ENCODE measurements at regions not wholly inside any gene's neighbourhood (a gene's known extent, or its start where the extent isn't known, plus 50 kb on each side); places are given as distances from the start of the nearest gene placed in this dataset.
A peak's percentile ranks its signal among the peaks of the same experiment; 100 is the strongest.
"Not testable (repeated sequence)": the region's sequence is repeated elsewhere in the genome, so short reads cannot be mapped to it uniquely, and the experiment has no call there.

DNA sequence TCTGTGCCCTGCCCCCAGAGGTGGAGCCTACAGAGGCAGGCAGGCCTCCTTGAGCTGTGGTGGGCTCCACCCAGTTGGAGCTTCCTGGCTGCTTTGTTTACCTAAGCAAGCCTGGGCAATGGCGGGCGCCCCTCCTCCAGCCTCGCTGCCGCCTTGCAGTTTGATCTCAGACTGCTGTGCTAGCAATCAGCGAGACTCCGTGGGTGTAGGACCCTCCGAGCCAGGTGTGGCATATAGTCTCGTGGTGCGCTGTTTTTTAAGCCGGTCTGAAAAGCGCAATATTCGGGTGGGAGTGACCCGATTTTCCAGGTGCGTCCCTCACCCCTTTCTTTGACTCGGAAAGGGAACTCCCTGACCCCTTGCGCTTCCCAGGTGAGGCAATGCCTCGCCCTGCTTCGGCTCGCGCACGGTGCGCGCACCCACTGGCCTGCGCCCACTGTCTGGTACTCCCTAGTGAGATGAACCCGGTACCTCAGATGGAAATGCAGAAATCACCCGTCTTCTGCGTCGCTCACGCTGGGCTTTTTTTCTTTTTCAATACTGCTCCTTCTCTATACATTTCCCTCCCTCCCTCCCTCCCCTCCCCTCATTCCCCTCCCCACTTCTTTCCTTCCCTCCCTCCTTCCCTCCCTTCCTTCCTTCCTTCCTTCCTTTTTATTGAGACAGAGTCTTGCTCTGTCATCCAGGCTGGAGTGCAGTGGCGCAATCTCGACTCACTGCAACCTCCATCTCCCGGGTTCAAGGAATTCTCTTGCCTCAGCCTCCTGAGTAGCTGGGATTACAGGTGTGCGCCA, 197.1 kb upstream of the TBL1XR1 start:
- DNase-seq (ENCODE audit: low spot score): not testable (repeated sequence)

DNA sequence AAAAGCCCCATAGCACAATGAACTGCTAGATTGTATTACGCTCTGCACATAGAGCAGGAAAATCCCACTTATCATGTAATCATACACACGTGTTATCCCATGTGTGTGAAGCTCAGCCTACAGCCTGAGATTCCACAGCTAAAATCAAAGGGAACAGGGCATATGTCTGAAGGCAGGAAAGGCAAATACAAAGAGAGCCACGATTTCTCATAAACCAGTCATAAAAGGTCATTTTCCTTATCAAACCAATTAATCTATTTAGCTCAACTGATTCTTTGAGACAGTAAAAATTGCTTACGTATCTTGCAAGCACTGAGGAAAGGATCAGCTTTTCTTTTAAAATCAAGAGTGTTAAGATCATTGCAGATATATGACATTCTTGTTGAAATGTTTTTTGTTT, 199.5 kb upstream of the TBL1XR1 start:
- DNase-seq (ENCODE audit: low spot score): peak; percentile 34

DNA sequence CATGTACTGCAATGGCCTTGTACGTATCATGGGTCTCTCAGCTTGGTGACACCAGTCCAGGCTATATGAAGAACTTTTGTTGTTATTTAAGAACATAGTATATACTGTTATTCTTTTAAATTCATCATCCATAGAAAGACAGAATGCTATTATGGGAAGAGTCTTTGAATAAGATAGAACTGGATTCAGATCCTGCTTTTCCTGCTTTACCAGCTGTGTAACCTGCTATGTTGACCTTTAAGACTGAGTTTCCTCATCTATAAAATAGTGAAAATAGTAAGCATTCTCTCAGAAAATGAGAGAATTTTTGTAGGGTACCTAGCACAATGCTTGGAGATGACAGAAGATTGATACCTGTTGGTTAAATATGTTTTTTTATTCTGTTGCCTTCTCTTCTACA, 204.1 kb upstream of the TBL1XR1 start:
- no peak for DNase-seq (ENCODE audit: low spot score)

DNA sequence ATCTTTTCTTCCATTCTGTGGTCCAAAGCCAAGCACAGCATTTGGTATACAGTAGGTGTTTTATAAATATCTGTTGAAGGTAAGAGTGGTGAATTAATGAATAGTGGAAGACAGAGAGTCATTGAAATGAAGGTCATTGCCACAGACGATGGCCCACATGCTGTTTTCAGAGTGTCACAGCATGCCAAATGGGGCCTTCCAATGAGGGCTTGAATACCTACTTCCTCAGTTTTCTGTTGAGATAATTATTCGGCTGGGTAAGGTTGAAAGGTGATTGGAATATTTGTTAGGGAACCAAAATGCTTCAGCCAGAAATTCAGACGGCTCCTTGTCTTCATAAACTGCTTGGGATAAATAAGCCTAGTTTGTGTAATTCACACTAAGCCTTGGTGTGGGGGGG, 205.3 kb upstream of the TBL1XR1 start:
- no peak for DNase-seq (ENCODE audit: low spot score)

DNA sequence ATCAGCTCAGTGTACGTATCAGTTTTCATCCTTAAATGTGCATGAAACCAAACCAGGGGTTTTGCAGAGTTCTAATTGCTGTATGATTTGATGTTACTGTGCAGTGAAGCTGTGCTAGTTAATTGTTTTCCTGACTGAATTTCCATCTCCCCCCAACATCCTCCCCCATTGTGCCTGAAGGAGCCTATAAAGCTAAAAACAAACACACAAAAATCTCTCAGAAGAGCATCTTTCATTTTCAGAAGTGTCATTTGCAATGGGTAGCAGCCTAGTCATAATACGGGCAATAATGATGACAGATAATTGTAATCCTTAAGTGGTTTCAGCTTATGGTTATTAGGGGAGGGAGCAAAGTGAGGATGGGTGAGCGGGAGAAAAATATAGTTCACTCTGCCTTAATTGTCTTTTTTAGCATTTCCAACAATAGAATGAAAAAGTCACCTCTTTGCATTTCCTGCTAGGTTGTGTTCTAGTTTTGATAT, 207.9 kb upstream of the TBL1XR1 start:
- DNase-seq (ENCODE audit: low spot score): no peak

DNA sequence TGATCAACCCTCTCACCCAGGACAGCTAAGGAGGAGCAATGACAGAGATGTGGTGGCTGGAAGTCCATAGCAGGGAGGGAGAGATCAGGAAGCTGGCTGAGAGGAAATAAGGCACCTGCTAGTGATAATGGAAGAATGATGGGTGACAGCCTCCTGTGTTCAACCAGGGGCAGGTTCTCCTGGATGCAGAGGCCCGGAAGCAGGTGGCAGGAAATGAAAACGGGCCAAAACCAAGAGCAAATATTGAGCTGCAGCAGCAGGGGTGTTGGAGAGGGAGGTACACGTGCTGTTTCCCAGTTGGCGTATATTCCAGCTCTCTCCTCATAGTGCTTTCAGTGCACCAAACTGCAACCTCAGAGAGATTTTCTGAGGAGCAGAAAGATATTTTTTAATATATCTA, 213.4 kb upstream of the TBL1XR1 start:
- no peak for DNase-seq (ENCODE audit: low spot score)

DNA sequence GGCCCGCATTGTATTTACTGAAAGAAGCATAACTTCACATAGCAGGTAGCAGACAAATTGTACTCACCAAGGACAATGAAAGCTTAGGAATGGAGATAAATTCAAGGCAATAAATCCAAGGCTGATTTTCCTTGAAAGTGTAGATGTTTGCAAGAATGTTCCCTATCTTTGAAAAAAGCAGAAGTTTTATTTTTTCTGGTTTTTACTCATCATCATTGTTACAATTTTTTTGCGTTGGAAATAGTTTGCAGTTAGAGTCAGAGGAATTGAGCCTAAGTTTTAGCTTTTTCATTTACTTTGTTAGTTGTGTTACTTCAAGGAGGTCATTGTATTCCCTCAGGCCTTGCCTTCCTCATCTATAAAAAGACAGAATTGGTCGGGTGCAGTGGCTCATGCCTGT, 213.9 kb upstream of the TBL1XR1 start:
- no peak for DNase-seq (ENCODE audit: low spot score)

DNA sequence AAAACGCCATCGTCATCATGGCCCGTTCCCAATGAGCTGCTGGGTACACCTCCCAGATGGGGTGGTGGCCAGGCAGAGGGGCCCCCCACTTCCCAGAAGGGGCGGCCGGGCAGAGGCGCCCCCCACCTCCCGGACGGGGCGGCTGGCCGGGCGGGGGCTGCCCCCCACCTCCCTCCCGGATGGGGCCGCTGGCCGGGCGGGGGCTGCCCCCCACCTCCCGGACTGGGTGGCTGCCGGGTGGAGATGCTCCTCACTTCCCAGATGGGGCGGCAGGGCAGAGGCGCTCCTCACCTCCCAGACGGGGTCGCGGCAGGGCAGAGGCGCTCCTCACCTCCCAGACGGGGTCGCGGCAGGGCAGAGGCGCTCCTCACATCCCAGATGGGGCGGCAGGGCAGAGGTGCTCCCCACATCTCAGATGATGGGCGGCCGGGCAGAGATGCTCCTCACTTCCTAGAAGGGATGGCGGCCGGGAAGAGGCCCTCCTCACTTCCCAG, 215.4 kb upstream of the TBL1XR1 start:
- DNase-seq (ENCODE audit: low spot score): not testable (repeated sequence)

DNA sequence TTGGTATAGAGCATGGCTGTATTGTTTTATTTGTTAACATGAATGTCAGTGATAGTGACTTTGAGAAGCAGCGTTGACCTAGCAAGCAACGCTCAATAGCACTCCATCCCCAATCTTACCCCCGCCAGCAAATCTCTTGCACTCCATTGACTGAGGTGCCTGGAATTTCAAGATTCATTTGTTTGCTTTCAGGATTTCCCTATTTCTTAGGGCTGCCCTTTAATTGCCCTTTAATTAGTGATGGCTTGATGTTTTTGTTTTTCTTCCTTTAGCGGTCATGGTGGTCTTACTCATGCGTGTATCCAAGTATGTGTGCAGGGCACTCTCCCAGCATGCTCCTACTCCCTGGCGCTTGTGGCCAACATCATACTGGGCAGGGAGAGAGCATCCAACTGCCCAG, 216.8 kb upstream of the TBL1XR1 start:
- no peak for DNase-seq (ENCODE audit: low spot score)

DNA sequence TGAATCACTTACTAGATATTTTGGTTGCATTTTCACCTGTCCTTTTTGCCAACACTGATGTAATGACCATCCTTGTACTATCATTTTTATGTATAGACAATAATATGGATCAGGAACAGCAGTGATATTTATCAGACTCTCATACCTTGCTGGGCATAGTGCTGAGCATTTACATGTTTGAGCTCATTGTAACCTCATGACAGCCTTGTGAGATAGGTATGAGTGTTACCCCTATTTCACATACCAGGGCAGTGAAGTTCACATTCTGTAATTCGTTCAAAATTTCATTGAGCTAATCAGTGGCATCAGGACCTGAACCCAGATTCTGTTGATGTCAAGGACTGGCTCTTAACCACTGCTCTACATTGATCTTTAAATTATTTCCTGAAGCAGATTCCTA, 221.5 kb upstream of the TBL1XR1 start:
- no peak for DNase-seq (ENCODE audit: low spot score)

DNA sequence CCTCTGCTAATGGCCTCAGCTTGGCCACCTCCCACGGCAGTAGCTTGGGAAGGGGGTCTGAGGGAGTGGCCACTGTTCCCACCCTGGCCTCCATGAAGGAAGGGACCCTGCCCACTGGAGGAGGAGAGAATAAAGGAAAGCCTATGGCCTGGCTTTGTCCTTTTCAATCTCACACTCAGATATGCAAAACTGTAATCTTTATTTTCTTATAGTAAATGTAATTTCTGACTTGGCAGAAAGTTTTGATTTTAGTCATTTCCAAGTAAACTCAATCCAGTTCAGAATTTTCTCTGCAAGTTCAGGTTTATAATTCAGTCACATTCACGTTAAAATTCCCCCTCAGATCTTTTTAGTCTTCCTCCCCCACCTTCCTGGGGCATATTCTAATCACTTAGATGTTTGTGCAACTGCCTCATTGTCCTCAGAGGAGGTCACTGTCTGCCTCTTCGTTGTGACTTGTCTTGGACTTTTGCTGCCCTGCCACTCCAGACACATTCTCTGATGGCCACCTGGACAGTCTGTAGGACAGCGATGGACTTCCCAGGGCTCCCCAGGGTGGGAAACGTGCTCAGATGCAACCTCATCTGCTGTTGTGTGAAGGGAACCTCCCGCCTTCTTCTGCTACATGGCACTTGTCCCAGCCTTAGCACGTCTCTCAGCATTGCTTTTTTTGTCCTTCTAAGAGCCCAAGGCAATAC, 222.8 kb upstream of the TBL1XR1 start:
- no peak for DNase-seq (ENCODE audit: low spot score)

DNA sequence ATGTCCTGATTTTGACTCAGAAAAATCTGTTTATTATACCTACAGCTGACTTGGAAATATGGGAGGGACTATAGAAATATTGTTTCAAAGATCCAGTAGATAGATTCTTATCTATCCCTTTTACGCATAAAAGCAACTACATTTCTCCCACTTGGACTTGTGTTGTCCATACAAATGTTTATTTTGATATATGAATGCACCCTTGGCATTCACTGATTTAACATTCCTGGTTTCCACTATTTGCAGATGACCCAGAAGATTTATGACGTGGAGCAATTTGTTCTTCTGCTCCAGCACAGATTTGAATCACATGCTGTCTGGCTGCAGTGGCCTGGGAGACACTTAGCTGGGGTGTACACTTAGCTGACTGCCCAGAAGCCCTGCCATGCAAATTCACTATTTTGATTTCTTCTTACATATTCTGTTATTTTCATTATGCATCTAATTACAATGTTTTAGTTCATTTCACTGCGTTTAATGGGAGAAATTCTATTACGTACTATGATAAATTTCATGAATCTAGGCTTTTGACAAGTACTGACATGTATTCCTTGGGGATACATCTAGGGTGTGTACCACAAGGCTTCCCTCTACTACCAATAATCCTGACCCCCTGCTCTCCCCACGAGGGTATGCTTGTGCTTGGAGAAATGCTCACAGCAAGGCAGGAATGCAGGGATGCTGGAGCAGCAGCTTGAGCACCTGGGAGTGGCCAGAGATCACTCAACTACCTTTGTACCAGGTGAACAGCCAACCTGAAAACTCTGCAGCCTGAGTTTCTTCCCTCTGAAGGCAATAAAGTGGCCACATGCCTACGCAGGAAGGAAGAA, 223.6 kb upstream of the TBL1XR1 start:
- DNase-seq (ENCODE audit: low spot score): no peak

DNA sequence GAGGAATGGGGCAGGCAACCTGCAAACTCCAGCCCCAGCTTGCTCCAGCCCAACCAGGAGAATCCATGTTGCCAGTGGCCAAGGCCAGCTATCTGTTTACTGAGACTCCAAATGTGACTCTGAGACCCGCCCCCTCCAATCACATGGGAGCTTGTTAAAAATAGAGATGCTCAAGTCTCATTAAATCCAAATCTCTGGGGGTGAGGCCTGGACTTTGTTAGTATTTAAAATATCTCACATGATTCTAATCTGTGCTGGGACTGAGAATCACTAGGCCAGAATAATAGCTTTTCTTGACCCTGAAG, 224.2 kb upstream of the TBL1XR1 start:
- DNase-seq (ENCODE audit: low spot score): no peak

DNA sequence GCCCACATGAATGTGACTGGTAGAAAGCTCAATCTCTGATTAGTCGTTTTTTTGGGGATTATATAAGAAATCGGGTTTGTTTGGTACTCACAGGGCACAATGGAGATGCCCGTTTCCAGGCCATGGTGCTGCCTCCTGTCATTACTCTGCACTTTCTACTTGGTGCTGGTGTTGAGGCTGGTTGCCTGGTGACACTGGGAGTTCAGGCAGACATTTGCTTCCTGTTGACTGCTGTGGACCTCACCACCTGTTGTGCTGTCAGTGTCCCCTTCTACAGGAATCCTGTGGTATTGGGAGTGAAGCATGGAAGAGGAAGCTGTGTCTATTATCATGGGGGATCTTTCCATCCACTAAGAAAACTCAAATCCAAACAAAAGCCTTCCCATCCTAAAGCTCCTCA, 227.2 kb upstream of the TBL1XR1 start:
- no peak for DNase-seq (ENCODE audit: low spot score)

DNA sequence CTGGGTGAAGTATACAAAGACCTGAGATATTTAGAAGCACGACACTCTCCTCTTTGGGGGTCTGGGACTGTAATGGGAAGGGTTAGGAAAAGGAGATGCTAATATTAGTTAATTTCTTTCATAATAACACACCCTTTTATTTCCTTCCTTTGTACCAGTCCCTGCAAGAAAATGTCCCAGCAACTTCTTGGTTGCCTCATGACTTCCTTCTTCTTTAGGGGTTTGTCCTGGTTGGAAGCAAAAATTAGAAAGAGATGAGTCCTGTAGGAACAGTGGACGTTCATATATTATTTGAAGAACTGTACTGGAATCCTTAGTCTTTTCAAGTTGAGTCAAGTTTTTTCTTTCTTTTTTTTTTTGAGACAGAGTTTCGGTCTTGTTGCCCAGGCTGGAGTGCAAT, 227.8 kb upstream of the TBL1XR1 start:
- no peak for DNase-seq (ENCODE audit: low spot score)

DNA sequence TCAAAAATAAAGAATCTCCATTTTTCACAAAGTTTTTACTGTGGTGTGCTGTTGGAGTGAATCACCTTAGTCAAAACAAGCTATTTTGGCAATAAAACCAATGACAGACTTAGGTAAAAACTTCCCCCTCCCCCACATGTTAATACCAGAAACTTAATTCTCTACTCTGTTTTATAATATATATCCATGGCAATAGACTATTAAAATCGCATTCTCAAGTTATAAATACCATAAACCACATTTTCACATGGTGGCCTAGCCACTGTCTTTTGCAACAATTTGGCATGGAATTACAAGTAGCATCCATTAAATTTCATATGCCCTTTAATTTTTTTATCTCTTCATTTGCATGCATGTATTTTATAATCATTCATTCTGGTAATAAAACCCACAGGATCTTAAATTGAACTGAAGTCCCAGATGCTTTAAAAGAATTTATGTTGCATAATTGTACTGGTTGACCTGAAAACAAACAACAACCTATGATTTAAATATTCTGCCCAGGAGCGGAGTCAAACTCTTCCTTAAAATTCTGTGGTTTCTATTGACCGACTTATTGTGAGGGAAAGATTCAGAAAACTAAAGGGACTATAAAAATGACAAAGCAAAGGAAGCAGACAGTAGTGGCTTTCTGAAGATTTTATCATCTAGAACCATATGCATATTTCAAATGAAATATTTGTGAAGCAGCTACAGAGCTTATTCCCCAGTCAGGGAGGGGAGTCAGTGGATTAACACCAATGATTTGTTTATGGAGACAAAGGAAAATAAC, 229.0 kb upstream of the TBL1XR1 start:
- no peak for DNase-seq (ENCODE audit: low spot score)

DNA sequence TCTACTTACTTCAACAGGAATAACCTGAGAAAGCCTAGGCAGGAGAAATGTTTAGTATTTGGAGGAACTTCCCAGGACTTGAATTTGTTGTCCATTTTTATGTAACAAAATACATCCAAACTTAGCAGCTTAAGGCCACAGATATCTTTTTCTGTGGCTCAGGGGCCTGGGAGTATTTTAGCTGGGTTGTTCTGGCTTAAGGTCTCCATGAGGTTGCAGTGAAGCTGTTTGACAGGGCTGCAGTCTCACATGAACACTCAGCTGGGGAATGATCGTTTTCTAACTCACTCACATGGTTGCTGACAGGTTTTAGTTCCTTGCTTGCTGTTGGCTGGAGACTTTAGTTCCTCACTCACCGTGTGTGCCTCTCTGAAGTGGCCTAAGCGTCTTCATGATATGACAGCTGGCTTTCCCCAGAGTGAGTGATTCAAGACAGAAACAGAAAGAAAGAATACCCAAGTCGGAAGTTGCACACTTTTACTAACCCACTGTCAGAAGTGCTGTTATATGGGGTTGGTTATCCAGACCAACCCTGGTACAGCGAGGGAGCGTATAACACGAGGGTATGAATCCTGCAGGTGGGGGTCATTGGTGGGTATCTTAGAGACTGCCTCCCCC, 229.7 kb upstream of the TBL1XR1 start:
- DNase-seq (ENCODE audit: low spot score): no peak

DNA sequence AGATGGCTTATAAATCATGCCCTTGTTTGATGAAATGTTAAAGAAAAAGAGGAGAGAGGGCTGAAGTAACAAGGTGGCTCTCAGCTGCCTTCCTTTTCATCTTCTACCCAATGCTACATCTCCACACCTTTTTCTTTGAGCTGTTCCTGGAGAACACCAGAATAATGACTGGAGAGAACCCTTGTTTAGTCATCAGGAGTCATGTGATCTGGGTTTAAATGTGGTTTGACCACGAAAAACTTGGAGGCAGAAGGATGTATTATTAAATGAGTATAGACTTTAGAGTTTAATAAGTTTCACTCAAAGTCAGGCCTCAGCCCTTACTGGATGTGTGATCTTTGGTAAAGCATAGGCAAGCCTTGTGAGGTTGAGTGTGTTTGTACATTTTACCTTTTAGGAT, 230.3 kb upstream of the TBL1XR1 start:
- no peak for DNase-seq (ENCODE audit: low spot score)

DNA sequence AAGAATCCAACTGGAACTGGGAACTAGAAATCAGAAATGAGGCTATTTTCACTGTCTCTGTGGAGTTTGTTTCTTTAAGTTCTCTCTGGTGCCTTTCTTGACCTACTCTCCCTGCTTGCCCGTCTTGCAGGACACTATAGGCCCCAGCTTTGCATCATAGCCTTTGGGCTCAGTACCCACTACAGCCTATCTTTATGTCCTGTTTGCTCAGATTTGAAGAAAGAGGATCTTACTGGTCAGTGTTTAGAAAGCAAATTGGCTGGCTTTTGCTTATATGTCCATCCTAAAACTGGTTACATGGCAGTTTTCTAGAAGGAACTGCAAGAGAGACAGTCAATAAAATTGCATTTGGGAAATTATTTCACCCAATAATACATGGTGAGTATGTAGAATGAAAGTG, 231.8 kb upstream of the TBL1XR1 start:
- no peak for DNase-seq (ENCODE audit: low spot score)

DNA sequence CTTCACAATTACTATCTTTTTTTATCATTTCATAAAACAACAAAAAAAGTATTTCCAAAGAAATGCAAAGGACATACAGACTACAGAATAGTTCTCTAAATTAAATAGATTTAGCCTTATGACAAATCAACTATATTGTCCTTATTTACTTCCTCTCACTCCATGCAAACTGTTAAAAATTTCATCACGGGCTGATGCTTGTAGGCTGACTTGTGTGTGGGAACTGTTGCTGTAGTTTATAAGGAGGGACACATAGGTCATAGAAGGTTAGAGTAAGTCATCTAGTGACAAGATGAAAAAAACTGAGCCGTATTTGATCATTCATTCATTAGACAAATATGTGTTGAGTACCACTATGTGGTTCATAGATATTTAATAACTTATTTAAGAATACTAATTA, 232.5 kb upstream of the TBL1XR1 start:
- DNase-seq (ENCODE audit: low spot score): no peak

DNA sequence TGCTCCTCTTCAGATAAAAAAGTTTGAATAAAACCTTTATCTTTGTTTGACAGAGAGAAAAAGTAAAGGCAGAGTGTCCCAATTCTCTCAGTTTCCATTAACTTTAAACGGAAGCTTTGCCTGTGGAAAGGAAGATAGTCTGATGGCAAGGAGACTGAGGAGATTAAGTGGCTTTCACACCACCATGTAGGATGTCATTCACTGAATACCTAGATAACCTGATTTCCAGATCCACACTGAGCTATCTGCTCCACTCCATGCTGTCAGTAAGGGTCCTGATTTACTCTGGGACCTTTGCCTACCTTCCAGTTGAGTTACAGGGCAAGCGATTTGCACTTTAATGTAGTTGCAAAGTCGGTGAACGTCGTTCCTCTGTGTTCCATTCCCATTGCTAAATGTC, 233.4 kb upstream of the TBL1XR1 start:
- no peak for DNase-seq (ENCODE audit: low spot score)

All from LoVo (cell line).